ENCODE measurements at regions not wholly inside any gene's neighbourhood (a gene's known extent, or its start where the extent isn't known, plus 50 kb on each side); places are given as distances from the start of the nearest gene placed in this dataset.

DNA sequence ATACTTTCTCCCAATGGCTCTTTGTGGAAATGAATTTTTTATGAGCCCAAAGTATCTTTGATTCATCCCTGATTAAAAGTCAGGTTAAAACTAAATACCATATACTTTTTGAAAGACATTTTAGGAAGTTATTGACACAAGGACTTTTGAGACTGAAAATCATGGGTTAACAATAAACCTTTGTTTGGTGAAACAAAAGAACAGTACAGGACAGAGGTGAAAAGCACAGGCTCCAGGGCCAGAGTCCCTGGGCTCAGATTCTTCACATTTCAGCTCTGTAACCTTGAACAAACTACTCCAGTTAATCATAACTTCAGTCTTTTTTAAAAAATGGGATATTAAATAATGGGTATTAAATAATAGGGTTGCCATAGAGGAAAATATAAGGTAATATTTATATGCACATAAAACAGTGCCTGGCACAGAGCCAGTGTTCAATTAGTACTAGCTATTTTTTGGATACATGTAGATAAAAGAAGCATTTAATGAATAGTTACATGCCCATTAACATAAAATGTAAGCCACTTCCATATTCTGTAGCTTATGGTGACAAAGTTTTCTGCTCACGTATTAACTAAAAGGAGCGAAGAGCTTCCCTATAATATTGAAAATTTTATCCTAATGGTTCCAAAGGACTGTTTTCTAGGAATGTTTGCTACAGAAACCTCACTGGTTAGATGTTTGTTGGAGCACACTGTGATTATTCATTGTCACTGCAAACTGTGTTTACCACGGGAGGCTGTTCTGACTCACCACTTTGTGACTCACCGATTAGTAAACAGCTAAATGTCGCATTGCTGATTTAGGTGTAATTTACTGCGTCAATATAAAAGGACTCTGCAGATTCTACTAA, 255.4 kb downstream of the DAD1 start:
- DNase-seq = no peak

- no peak for DNase-seq
Measured at GRCh38 chr14:22332686-22333421, 256.2 kb downstream of the DAD1 start.

GRCh38 chr14:22329371-22329770, 259.7 kb downstream of the DAD1 start:
- DNase-seq = no peak

- no peak for DNase-seq
Measured at GRCh38 chr14:22325676-22326400, 263.2 kb downstream of the DAD1 start.

DNA sequence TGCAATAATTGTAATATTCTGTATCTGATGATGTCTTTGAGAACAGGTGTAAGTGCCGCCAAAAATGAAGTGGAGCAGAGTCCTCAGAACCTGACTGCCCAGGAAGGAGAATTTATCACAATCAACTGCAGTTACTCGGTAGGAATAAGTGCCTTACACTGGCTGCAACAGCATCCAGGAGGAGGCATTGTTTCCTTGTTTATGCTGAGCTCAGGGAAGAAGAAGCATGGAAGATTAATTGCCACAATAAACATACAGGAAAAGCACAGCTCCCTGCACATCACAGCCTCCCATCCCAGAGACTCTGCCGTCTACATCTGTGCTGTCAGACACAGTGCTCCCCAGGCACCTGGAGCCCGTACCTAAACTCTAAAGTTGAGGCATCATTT, 268.7 kb downstream of the DAD1 start:
- DNase-seq = no peak

GRCh38 chr14:22319526-22320361, 269.3 kb downstream of the DAD1 start:
- no peak for DNase-seq

DNA sequence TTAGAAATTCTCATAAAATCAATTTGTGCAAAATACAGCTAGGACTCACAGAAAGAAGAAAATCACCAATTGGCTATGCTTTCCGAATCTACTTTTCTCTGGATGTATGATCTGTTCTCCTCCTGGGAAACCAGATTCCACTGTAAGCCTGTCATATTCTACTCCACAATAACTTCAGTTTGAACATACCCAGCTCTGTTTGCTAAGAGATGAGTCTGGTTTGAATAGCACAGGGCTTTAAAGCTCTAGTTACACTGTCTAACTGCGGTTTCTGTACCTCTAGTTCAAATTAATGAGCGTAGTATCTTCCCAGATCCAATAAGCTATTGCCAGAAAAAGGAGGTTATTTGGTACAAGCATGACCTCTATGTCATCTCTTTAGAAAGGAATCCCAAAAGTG, 270.1 kb downstream of the DAD1 start:
- no peak for DNase-seq

GRCh38 chr14:22316473-22316872, 272.6 kb downstream of the DAD1 start:
- DNase-seq = no peak

DNA sequence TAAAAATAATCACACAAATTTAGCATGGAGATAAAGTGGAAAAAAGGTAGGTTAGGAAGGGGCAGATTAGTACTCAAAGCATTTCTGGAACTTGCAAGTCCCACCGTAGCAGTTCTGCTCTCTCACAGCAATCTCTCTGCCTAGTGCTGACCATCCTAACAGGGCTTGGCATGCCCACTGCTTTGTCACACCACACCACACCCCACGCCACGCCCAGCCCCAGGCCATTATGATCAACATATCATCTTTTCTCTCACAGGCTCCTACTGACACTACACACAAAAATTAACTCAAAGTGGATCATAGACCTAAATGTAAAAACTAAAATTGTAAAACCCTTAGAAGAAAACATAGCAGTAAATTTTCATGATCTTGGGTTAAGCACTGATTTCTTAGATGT, 273.7 kb downstream of the DAD1 start:
- no peak for DNase-seq

- DNase-seq = no peak
Measured at GRCh38 chr14:22314183-22314820, 274.7 kb downstream of the DAD1 start.

GRCh38 chr14:22313172-22313801, 275.7 kb downstream of the DAD1 start:
- DNase-seq = no peak

DNA sequence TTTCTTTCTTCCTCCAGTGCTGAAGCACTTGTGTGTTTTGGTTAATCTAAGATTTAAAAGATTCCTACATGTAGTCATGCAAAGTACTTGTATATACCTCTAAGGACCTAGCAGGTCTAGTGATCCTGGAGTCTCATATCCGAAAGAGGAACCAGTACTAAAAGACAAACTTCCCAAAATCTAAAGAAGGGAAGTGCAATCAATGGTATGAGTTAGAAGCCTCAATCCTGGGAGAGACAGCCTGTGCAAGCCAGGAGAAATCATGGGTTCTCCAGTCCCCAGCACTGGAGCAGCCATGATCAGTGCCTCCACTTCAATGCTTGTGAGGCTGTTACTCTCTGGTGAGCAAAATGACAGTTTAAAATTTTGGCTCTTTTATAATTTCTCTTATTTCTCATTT, 277.4 kb downstream of the DAD1 start:
- no peak for DNase-seq

DNA sequence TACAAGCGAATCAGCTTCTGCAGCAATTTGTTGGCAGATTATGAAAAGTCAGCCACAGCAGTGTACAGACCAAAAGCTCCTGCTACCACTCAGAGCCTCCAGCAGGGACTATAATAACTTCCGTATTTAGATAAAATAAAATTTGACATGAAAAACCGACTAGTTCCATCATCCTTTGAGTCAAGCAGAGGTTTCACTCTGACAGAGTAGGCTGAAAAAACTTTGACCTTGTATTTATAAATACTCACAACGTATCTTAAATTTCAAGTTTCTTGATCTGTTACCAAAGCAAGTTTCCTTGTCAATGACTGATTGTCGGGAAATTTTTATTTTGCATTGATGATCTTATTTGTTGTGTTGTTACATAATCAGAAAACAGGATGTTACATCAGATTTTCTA, 283.4 kb downstream of the DAD1 start:
- DNase-seq = no peak

DNA sequence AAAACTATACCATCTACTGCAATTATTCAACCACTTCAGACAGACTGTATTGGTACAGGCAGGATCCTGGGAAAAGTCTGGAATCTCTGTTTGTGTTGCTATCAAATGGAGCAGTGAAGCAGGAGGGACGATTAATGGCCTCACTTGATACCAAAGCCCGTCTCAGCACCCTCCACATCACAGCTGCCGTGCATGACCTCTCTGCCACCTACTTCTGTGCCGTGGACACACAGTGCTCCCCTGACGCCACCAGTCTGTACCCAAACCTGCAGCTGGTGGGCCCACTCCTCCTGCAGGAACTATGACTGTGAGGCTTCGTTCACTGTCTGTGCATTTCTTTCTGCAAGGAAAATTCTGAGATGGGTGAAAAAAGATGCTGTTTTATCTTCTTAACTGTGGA, 284.7 kb downstream of the DAD1 start:
- no peak for DNase-seq

- no peak for DNase-seq
Measured at GRCh38 chr14:22303589-22304195, 285.3 kb downstream of the DAD1 start.

- no peak for DNase-seq
Measured at GRCh38 chr14:22300646-22301045, 288.4 kb downstream of the DAD1 start.

DNA sequence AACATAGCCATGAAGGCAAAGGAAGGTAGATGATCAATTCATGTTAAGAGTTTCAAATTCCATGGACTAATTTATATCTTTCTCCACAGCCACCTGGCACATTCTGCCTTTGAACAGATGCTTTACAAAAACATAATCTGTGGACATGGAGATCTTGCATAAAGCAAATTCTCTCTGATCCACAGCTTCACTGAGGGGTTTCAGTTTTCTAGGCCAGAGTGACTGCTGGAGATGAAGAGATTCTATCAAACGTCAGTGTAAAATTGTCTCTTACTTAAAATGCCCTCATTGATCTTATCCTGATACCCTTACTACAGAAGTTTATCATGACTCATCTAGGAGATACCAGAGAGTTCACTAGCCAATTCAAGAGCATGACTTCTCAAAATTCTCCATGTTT, 291.6 kb downstream of the DAD1 start:
- DNase-seq = no peak

DNA sequence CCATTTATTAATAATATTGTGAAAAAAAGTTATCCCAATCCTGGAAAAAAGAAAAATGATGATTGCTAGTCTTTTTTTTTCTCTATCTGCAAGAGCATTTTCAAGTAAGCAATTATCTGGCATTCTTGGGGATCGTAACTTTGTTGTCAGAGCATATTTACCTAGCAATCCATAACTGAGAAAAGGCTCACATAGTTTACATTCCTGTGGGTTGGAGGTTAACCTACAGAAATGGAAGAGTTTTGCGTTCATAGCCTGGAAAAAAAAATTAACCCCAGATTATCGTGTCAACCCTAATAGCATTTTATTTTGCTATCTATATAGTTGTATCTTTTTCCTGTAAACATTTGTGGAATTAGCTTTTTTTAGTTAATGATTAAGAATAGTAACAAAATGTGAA, 292.3 kb downstream of the DAD1 start:
- no peak for DNase-seq

DNA sequence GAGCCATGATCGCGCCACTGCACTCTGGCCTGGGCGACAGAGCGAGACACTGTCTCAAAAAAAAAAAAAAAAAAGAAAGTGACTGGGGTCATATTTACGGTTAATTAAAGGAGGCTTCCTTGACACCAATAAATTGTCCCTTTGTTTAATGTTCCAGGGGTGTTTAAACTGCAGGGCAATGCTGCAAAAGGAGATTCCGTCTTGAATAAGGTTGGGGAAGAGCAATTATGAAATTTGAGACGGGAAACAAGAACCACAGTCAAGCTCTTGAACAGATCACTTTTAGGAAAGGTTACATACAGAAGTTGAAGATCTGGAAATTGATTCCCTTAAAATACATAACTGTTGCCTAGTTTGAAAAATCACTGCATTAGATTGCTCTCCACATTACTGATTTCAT, 292.9 kb downstream of the DAD1 start:
- DNase-seq = no peak

- DNase-seq = no peak
Measured at GRCh38 chr14:22291406-22291805, 297.6 kb downstream of the DAD1 start.

- DNase-seq = no peak
Measured at GRCh38 chr14:22289570-22289969, 299.5 kb downstream of the DAD1 start.

All from activated gamma-delta T cell (primary cell).